B cell (primary cell): ENCODE measurements at regions not wholly inside any gene's neighbourhood (a gene's known extent, or its start where the extent isn't known, plus 50 kb on each side); places are given as distances from the start of the nearest gene placed in this dataset.

Experiments used
- ATAC-seq: fragments of 200-7000 bp; cut with Tn5 transposase; one replicate; pipeline ENCODE4 v1.10.0; 2021; ENCODE audit warnings: low read depth, mild to moderate bottlenecking, moderate number of reproducible peaks, moderate library complexity
- CTCF ChIA-PET: fragments of 350-600 bp; sonication (Branson Sonifier 250); formaldehyde crosslinking; loops from one replicate; lab custom pipeline; 2021; ENCODE audit warnings: antibody characterized with exemption, inconsistent platforms; lab: Charles Lee
- POLR2A ChIA-PET: fragments of 350-600 bp; sonication (Branson Sonifier 250); formaldehyde crosslinking; loops from one replicate; lab custom pipeline; 2021; ENCODE audit warnings: antibody characterized with exemption; lab: Charles Lee
- DNase-seq: peaks from one replicate; pipeline ENCODE4 v3.0.0; 2013
- H2AFZ ChIP-seq: 2 replicates; pipeline ENCODE4 v1.6.1; 2012; ENCODE audit warnings: mild to moderate bottlenecking, low read depth, low read length; ENCODE audit not compliant: insufficient read depth, poor library complexity, severe bottlenecking
- H3K27ac ChIP-seq, 2 donors: 1 replicate in 1 of 2; 2 replicates in 1 of 2; pipeline ENCODE4 v1.5.1; 2012 to 2013; ENCODE audit warnings: low read length in 2 of 2, mild to moderate bottlenecking in 2 of 2, moderate library complexity in 1 of 2
- H3K27me3 ChIP-seq, 4 experiments: fragments of 200-600 bp in 1 of 4; sonication (generic) in 1 of 4; replicated peaks in 1 of 4; 1 replicate in 2 of 4; 2 replicates in 2 of 4; pipeline versions ENCODE4 v1.6.1 to v1.7.0; 2013 to 2016; ENCODE audit warnings: low read length in 3 of 4, mild to moderate bottlenecking in 2 of 4, mixed read lengths in 1 of 4, moderate library complexity in 1 of 4; ENCODE audit not compliant: insufficient read depth in 4 of 4, control insufficient read depth in 3 of 4; ENCODE audit errors: control extremely low read depth in 1 of 4
- H3K36me3 ChIP-seq, 2 experiments: replicated peaks in 1 of 2; 1 replicate in 1 of 2; 2 replicates in 1 of 2; pipeline versions ENCODE4 v1.6.1 to v1.7.1; 2013; ENCODE audit warnings: low read length in 1 of 2; ENCODE audit not compliant: insufficient read depth in 2 of 2, control insufficient read depth in 1 of 2; ENCODE audit errors: control extremely low read depth in 1 of 2, extremely low read depth in 1 of 2
- H3K4me1 ChIP-seq, 2 donors: fragments of 200-600 bp in 1 of 2; sonication (generic) in 1 of 2; 1 replicate in 1 of 2; 2 replicates in 1 of 2; pipeline versions ENCODE4 v1.5.1 to v1.6.1; 2013 to 2017; ENCODE audit warnings: low read length in 2 of 2; ENCODE audit not compliant: control insufficient read depth in 2 of 2, insufficient read depth in 2 of 2
- H3K4me2 ChIP-seq: replicated peaks from 2 replicates; pipeline ENCODE3; 2012; ENCODE audit warnings: mild to moderate bottlenecking, low read depth, low read length; ENCODE audit not compliant: poor library complexity, severe bottlenecking
- H3K4me3 ChIP-seq, 5 experiments: fragments of 200-600 bp in 1 of 5; sonication (generic) in 1 of 5; 1 replicate in 3 of 5; 2 replicates in 2 of 5; pipeline versions ENCODE4 v1.5.1 to v1.7.0; 2011 to 2016; ENCODE audit warnings: low read length in 4 of 5, mild to moderate bottlenecking in 4 of 5, low read depth in 2 of 5, control low read depth in 1 of 5, moderate library complexity in 1 of 5; ENCODE audit not compliant: insufficient read depth in 1 of 5; ENCODE audit errors: control extremely low read depth in 1 of 5, extremely low read depth in 1 of 5
- H3K79me2 ChIP-seq: fragments of 200-600 bp; sonication (generic); one replicate; pipeline ENCODE4 v1.6.0; 2016; ENCODE audit warnings: low read length; ENCODE audit not compliant: control insufficient read depth, insufficient read depth
- H3K9ac ChIP-seq: fragments of 200-600 bp; sonication (generic); 2 replicates; pipeline ENCODE4 v1.6.1; 2017; ENCODE audit warnings: mild to moderate bottlenecking, low read length, moderate library complexity
- H3K9me3 ChIP-seq, 3 donors: one replicate each; pipeline versions ENCODE4 v1.6.1 to v1.7.1; 2013; ENCODE audit warnings: low read length in 2 of 3; ENCODE audit not compliant: control insufficient read depth in 2 of 3, insufficient read depth in 1 of 3; ENCODE audit errors: control extremely low read depth in 1 of 3
- H4K20me1 ChIP-seq: 2 replicates; pipeline ENCODE4 v1.6.0; 2012; ENCODE audit warnings: mild to moderate bottlenecking, low read length; ENCODE audit not compliant: insufficient read depth, control insufficient read depth, poor library complexity, severe bottlenecking
- H3K27ac Mint-ChIP-seq: one replicate; pipeline ENCODE4 v1.8.0; 2021; ENCODE audit warnings: mixed read lengths
- H3K27me3 Mint-ChIP-seq: one replicate; pipeline ENCODE4 v1.8.0; 2021; ENCODE audit warnings: mixed read lengths
- H3K4me1 Mint-ChIP-seq: one replicate; pipeline ENCODE4 v1.8.0; 2021; ENCODE audit warnings: mixed read lengths
- H3K4me3 Mint-ChIP-seq: one replicate; pipeline ENCODE4 v1.8.0; 2021; ENCODE audit warnings: mixed read lengths
- H3K9me3 Mint-ChIP-seq: one replicate; pipeline ENCODE4 v1.8.0; 2022; ENCODE audit warnings: mixed read lengths; ENCODE audit not compliant: insufficient read depth
- CTCF ChIP-seq: fragments of 200-600 bp; IDR thresholded peaks from one replicate; pipeline ENCODE4 v1.8.0; 2022; ENCODE audit warnings: antibody characterized with exemption, mild to moderate bottlenecking
- EZH2 ChIP-seq: IDR thresholded peaks from 2 replicates; pipeline ENCODE4 v1.6.1; 2012; ENCODE audit warnings: borderline replicate concordance, low read depth, mild to moderate bottlenecking, moderate library complexity, low read length; ENCODE audit not compliant: insufficient read depth, poor library complexity, severe bottlenecking
- WGBS: methylation state at CpG from one replicate; pipeline ENCODE4 v1.1.5; 2013; ENCODE audit warnings: missing lambda C conversion rate; ENCODE audit not compliant: insufficient coverage; 5-methylcytosine and 5-hydroxymethylcytosine counted together
- intact Hi-C: fragments of 100-400 bp; cut with micrococcal nuclease; formaldehyde crosslinking; loops from one replicate; pipeline ENCODE4 v1.10.0; 2022

- H3K9me3 Mint-ChIP-seq, result no peaks in the 10 kb centered on the region
- ChIA-PET POLR2A (no interaction called here), CTCF (no interaction called here)
- no peaks in the 10 kb centered on the region for H3K4me1 Mint-ChIP-seq
- Histone ChIP-seq H2AFZ (no peak overlapping the region), H3K27me3 (no peaks in the 10 kb centered on the region), H3K79me2 (no peaks in the 10 kb centered on the region), H3K4me1 (no peaks in the 10 kb centered on the region), H3K9me3 (no peaks in the 10 kb centered on the region), H3K9ac (no peak overlapping the region), H3K36me3 (no peaks in the 10 kb centered on the region), H3K4me3 (no peak overlapping the region), H4K20me1 (no peaks in the 10 kb centered on the region), H3K27ac (no peak overlapping the region), H3K4me2 (no peak overlapping the region)
- no peak for DNase-seq
- ATAC-seq, result no peak
- no peaks in the 10 kb centered on the region for H3K27me3 Mint-ChIP-seq
- intact Hi-C loops, result no loop called here
- no CpG with 5 or more reads among the region's 3 CpGs for WGBS
- H3K27ac Mint-ChIP-seq, result no peak overlapping the region
- TF ChIP-seq EZH2, result no peak
- TF ChIP-seq CTCF, result no peak
- H3K4me3 Mint-ChIP-seq, result no peak overlapping the region
These were observed 696.3 kb upstream of the SLC10A2 start for GRCh38 chr13:103762523-103762922.

GRCh38 chr13:103759361-103759760 lies 693.1 kb upstream of the SLC10A2 start:
- no peak overlapping the region for H3K27ac Mint-ChIP-seq
- WGBS, result 76% methylated on average over 4 of the region's 7 CpGs
- Histone ChIP-seq H3K27ac (no peak overlapping the region), H3K4me1 (no peaks in the 10 kb centered on the region), H3K79me2 (no peaks in the 10 kb centered on the region), H3K27me3 (no peaks in the 10 kb centered on the region), H2AFZ (no peak overlapping the region), H3K9me3 (peaks cover 0 to 2% (median 0%) of the 10 kb centered on the region in 3 donors), H3K9ac (no peak overlapping the region), H3K4me3 (no peak overlapping the region), H4K20me1 (no peaks in the 10 kb centered on the region), H3K36me3 (no peaks in the 10 kb centered on the region), H3K4me2 (no peak overlapping the region)
- no peaks in the 10 kb centered on the region for H3K9me3 Mint-ChIP-seq
- CTCF ChIA-PET, result no interaction called here
- POLR2A ChIA-PET, result no interaction called here
- H3K4me3 Mint-ChIP-seq, result no peak overlapping the region
- DNase-seq (no peak), ATAC-seq (no peak)
- intact Hi-C loops, result no loop called here
- H3K27me3 Mint-ChIP-seq, result no peaks in the 10 kb centered on the region
- no peaks in the 10 kb centered on the region for H3K4me1 Mint-ChIP-seq
- TF ChIP-seq CTCF, result no peak
- TF ChIP-seq EZH2, result no peak
